Spleen (tissue), 7 donors: ENCODE measurements at regions not wholly inside any gene's neighbourhood (a gene's known extent, or its start where the extent isn't known, plus 50 kb on each side); places are given as distances from the start of the nearest gene placed in this dataset.

Experiments
- CTCF ChIP-seq, 11 experiments: fragments of 200-600 bp in 7 of 11; fragments of 450-650 bp in 4 of 11; sonication (generic) in 4 of 11; IDR thresholded peaks in 8 of 11; conservative IDR thresholded peaks in 3 of 11; 1 replicate in 7 of 11; 2 replicates in 4 of 11; pipeline versions ENCODE4 v1.4.0 to v1.8.0; 2016 to 2021; ENCODE audit warnings: antibody characterized with exemption in 11 of 11, inconsistent platforms in 4 of 11, mild to moderate bottlenecking in 1 of 11
- POLR2A ChIP-seq, 3 donors: fragments of 450-650 bp; IDR thresholded peaks; one replicate each; pipeline ENCODE4 v1.5.1; 2017; ENCODE audit warnings: antibody characterized with exemption in 3 of 3, mild to moderate bottlenecking in 1 of 3
- POLR2AphosphoS5 ChIP-seq, 3 donors: sonication (generic); formaldehyde crosslinking; IDR thresholded peaks; one replicate each; pipeline ENCODE4 v1.5.1; 2017; ENCODE audit warnings: antibody characterized with exemption in 3 of 3
- donor health status: DM: no; HTN: no; CAD: no; lungs with moderate emphysema.
- donor health status: DM: no; HTN: no; CAD: no.
- donor health status: DM: no; HTN: no; CAD: no.

DNA sequence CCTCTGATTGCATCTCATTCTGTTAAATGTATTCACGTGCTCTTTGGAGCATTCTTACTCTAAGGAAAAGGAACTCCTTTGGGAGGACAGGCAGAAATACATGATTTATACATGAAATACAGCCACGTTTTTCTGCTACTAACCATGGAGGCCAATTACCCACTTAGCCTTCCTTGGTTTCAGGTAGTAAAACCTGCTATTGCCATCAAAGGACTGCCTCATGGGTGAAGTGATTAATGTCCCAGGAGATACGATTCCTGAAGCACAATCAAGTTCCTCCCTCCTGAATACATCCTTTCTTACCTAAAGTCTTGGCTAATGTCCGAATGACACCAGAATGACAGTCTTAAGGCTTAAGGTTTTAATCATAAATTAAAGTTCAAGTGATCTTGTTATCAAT, 58.5 kb upstream of the PIK3CG start:
- TF ChIP-seq CTCF (IDR thresholded peaks at IDR 0.05 in 8 of 11, conservative IDR thresholded peaks at IDR 0.05 in 3 of 11) (no peak), POLR2A (IDR thresholded peaks at IDR 0.05) (no peak), POLR2AphosphoS5 (IDR thresholded peaks at IDR 0.05) (no peak)
